Endothelial cell of umbilical vein (primary cell): ENCODE measurements at regions not wholly inside any gene's neighbourhood (a gene's known extent, or its start where the extent isn't known, plus 50 kb on each side); places are given as distances from the start of the nearest gene placed in this dataset.

ENCODE experiments used
- BruUV-seq: library from RNA; stranded (reverse); fragments of 400-500 nt; replicated peaks from 2 replicates; lab custom pipeline; 2021; lab: Mats Ljungman, UMichigan
- CTCF ChIA-PET: fragments of 300-600, 350-600 bp; sonication (Branson Sonifier 250); formaldehyde crosslinking; loops from one replicate; lab custom pipeline; 2021; ENCODE audit warnings: antibody characterized with exemption, inconsistent platforms; lab: Charles Lee
- POLR2A ChIA-PET: fragments of 300-600, 350-600 bp; sonication (Branson Sonifier 250); formaldehyde crosslinking; loops from one replicate; lab custom pipeline; 2021; ENCODE audit warnings: antibody characterized with exemption, inconsistent platforms; lab: Charles Lee
- DNase-seq: peaks from one replicate; pipeline ENCODE4 v3.0.0-alpha.2; 2011; ENCODE audit warnings: low read depth, low spot score
- FAIRE-seq: peaks from 2 replicates; lab custom pipeline; 2011; peaks lifted over from hg19 to GRCh38; lab: Jason Lieb, UNC
- H2AFZ ChIP-seq: 2 replicates; pipeline ENCODE4 v1.6.0; 2012; ENCODE audit warnings: low read depth, low read length, control low read depth, inconsistent platforms
- H3K27ac ChIP-seq: 2 replicates; pipeline ENCODE4 v1.5.1; 2011; ENCODE audit warnings: low read depth, mild to moderate bottlenecking, control low read depth, low read length, moderate library complexity; ENCODE audit not compliant: insufficient read depth
- H3K27me3 ChIP-seq, 2 experiments: 2 replicates each; pipeline versions ENCODE4 v1.6.0 to v1.6.1; 2011; ENCODE audit warnings: low read length in 2 of 2, mixed read lengths in 1 of 2; ENCODE audit not compliant: control insufficient read depth in 2 of 2, insufficient read depth in 2 of 2
- H3K36me3 ChIP-seq, 2 experiments: 2 replicates in 1 of 2; 3 replicates in 1 of 2; pipeline ENCODE4 v1.5.1; 2011; ENCODE audit warnings: low read length in 2 of 2, mild to moderate bottlenecking in 1 of 2, moderate library complexity in 1 of 2; ENCODE audit not compliant: control insufficient read depth in 2 of 2, insufficient read depth in 2 of 2; ENCODE audit errors: extremely low read depth in 1 of 2
- H3K4me1 ChIP-seq: 3 replicates; pipeline ENCODE4 v1.5.1; 2011; ENCODE audit warnings: mild to moderate bottlenecking, low read length; ENCODE audit not compliant: control insufficient read depth, insufficient read depth; ENCODE audit errors: extremely low read depth
- H3K4me2 ChIP-seq: 2 replicates; pipeline ENCODE4 v1.6.1; 2011; ENCODE audit warnings: low read length, control low read depth, mixed read lengths; ENCODE audit not compliant: insufficient read depth
- H3K4me3 ChIP-seq, 3 experiments: fragments of 200-600 bp in 1 of 3; sonication (generic), shearing (Covaris generic) in 1 of 3; replicated peaks in 1 of 3; 2 replicates each; pipeline ENCODE4 v1.5.1; 2011 to 2016; ENCODE audit warnings: control low read depth in 3 of 3, low read length in 3 of 3, mild to moderate bottlenecking in 2 of 3, inconsistent platforms in 1 of 3, low read depth in 1 of 3, moderate library complexity in 1 of 3; ENCODE audit not compliant: insufficient read depth in 1 of 3
- H3K79me2 ChIP-seq: 2 replicates; pipeline ENCODE4 v1.6.0; 2012; ENCODE audit warnings: low read length, inconsistent platforms; ENCODE audit not compliant: control insufficient read depth, insufficient read depth
- H3K9ac ChIP-seq: replicated peaks from 2 replicates; pipeline ENCODE3; 2011; ENCODE audit warnings: low read length, control low read depth; ENCODE audit not compliant: insufficient read depth; ENCODE audit errors: extremely low read depth
- H3K9me1 ChIP-seq: replicated peaks from 3 replicates; pipeline ENCODE4 v1.6.0; 2011; ENCODE audit warnings: mild to moderate bottlenecking, low read length; ENCODE audit not compliant: control insufficient read depth, insufficient read depth; ENCODE audit errors: extremely low read depth
- H3K9me3 ChIP-seq: replicated peaks from 2 replicates; pipeline ENCODE4 v1.5.1; 2012; ENCODE audit warnings: low read length, inconsistent platforms; ENCODE audit not compliant: control insufficient read depth, insufficient read depth
- H4K20me1 ChIP-seq: replicated peaks from 2 replicates; pipeline ENCODE3; 2011; ENCODE audit warnings: mild to moderate bottlenecking, low read length; ENCODE audit not compliant: control insufficient read depth, insufficient read depth; ENCODE audit errors: extremely low read depth
- EZH2 ChIP-seq: IDR thresholded peaks from 2 replicates; pipeline ENCODE4 v1.6.1; 2012; ENCODE audit warnings: borderline replicate concordance, low read depth, mild to moderate bottlenecking, moderate library complexity, low read length, inconsistent platforms; ENCODE audit not compliant: severe bottlenecking
- FOS ChIP-seq: IDR thresholded peaks from 2 replicates; pipeline ENCODE4 v1.6.1; 2011; ENCODE audit warnings: mild to moderate bottlenecking, low read length, moderate library complexity, borderline replicate concordance; ENCODE audit not compliant: insufficient read depth
- GATA2 ChIP-seq: IDR thresholded peaks from 2 replicates; pipeline ENCODE4 v1.7.0; 2011; ENCODE audit warnings: low read depth, mild to moderate bottlenecking, moderate library complexity, mixed read lengths, low read length; ENCODE audit not compliant: insufficient read length, insufficient read depth
- JUN ChIP-seq: IDR thresholded peaks from 2 replicates; pipeline ENCODE4 v1.6.1; 2011; ENCODE audit warnings: borderline replicate concordance, low read depth; ENCODE audit not compliant: insufficient read length, insufficient read depth
- MYC ChIP-seq: IDR thresholded peaks from one replicate; pipeline ENCODE4 v1.6.1; 2011; ENCODE audit warnings: mild to moderate bottlenecking, low read depth, low read length
- POLR2A ChIP-seq: IDR thresholded peaks from 2 replicates; pipeline ENCODE4 v1.6.1; 2012; ENCODE audit warnings: low read depth, mild to moderate bottlenecking, control low read depth, low read length
- POLR2AphosphoS5 ChIP-seq: IDR thresholded peaks from 2 replicates; pipeline ENCODE4 v1.6.1; 2012; ENCODE audit warnings: low read depth, mild to moderate bottlenecking, control low read depth, low read length, moderate library complexity; ENCODE audit not compliant: insufficient read depth
- dilution Hi-C: fragments of 300-500 bp; cut with MboI; formaldehyde crosslinking; loops from one replicate; pipeline ENCODE4 v1.15.0; 2019; ENCODE audit warnings: low sequenced_read_pairs; ENCODE audit not compliant: extremely low pct_ligation_motif_present
- intact Hi-C: fragments of 100-400 bp; cut with micrococcal nuclease; formaldehyde crosslinking; loops from one replicate; pipeline ENCODE4 v1.10.0; 2022
- TF ChIP-seq, protein P1 (sequence below), 2 donors: IDR thresholded peaks; 1 replicate in 1 of 2; 2 replicates in 1 of 2; pipeline ENCODE4 v1.5.1; 2011; ENCODE audit warnings: low read length in 2 of 2, mild to moderate bottlenecking in 2 of 2, moderate library complexity in 2 of 2, control low read depth in 1 of 2, inconsistent platforms in 1 of 2, low read depth in 1 of 2; ENCODE audit not compliant: insufficient read depth in 1 of 2; ENCODE audit errors: extremely low read depth in 1 of 2
- TF ChIP-seq, protein P2 (sequence below): IDR thresholded peaks from 2 replicates; pipeline ENCODE4 v1.6.1; 2011; ENCODE audit not compliant: insufficient read depth, insufficient read length

DNA sequence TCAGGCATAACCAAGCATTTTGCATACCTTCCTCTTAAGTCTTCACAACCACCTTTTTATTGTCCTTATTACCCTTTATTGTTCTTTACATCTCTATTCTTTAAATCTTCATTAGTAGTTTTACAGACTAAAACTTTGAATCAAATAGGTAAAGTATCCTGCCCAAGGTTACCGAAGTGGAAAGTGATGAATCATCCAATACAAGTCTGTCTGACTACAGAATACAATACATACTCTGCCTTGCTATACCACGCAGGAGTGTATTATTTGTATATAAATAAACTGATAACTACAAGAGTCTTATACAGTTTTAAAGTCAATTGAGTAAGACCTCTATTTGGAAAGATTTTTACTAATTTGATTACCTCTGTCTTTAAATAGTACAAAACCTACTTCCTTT lies 196.0 kb downstream of the ZEB2 start:
- FAIRE-seq = no peak

DNA sequence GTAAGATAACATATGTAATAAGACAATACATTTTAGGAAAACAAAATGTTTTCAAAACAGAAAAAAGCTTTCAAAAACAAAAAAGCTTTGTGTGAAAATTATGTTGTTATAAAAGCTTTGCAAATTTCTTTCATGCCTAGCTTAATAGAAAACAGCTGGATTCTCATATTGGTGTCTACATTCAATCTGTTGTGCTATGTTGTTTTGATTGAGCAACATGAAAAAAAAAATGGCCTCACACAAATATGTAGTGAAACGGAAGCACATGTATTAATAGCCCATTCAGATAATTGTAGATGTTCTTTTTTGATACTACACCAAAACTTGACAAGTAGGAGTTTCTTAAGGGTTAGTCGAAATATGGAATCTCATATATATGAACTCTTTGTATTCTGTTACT lies 197.5 kb downstream of the ZEB2 start:
- H3K4me3 ChIP-seq = no peak overlapping the region
- peaks cover 5% of the 10 kb centered on the region for H3K79me2 ChIP-seq
- dilution Hi-C loops = no loop called here
- FAIRE-seq (no peak), DNase-seq (no peak)
- no peaks in the 10 kb centered on the region for H3K9me3 ChIP-seq
- intact Hi-C loops = no loop called here
- CTCF ChIA-PET = interaction anchor here (1.2 kb wide), 1 partner anchor 9 kb away, joined by 4 read pairs; no protein-coding TSS in a partner anchor
- H3K4me1 ChIP-seq = peaks cover 12% of the 10 kb centered on the region
- H3K27ac ChIP-seq = no peak overlapping the region
- H3K9ac ChIP-seq = no peak overlapping the region
- POLR2A ChIA-PET = interaction anchor here (0.8 kb wide), 1 partner anchor 353 kb away, joined by 3 read pairs; no protein-coding TSS in a partner anchor
- no peaks in the 10 kb centered on the region for H3K36me3 ChIP-seq
- no TSS peak for BruUV-seq
- no peak overlapping the region for H3K4me2 ChIP-seq
- TF ChIP-seq EZH2 (no peak), GATA2 (no peak), POLR2A (no peak), POLR2AphosphoS5 (no peak), MYC (no peak), FOS (no peak), JUN (no peak)
- TF ChIP-seq, protein P1, sequence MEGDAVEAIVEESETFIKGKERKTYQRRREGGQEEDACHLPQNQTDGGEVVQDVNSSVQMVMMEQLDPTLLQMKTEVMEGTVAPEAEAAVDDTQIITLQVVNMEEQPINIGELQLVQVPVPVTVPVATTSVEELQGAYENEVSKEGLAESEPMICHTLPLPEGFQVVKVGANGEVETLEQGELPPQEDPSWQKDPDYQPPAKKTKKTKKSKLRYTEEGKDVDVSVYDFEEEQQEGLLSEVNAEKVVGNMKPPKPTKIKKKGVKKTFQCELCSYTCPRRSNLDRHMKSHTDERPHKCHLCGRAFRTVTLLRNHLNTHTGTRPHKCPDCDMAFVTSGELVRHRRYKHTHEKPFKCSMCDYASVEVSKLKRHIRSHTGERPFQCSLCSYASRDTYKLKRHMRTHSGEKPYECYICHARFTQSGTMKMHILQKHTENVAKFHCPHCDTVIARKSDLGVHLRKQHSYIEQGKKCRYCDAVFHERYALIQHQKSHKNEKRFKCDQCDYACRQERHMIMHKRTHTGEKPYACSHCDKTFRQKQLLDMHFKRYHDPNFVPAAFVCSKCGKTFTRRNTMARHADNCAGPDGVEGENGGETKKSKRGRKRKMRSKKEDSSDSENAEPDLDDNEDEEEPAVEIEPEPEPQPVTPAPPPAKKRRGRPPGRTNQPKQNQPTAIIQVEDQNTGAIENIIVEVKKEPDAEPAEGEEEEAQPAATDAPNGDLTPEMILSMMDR (IDR thresholded peaks at IDR 0.05; ENCODE audit: extremely low read depth in 1 of 2, insufficient read depth in 1 of 2, low read depth in 1 of 2, low read length in 2 of 2) = no peak
- TF ChIP-seq, protein P2, sequence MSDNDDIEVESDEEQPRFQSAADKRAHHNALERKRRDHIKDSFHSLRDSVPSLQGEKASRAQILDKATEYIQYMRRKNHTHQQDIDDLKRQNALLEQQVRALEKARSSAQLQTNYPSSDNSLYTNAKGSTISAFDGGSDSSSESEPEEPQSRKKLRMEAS = no peak
- H3K9me1 ChIP-seq = no peaks in the 10 kb centered on the region
- H2AFZ ChIP-seq = no peak overlapping the region
- no peaks in the 10 kb centered on the region for H3K27me3 ChIP-seq
- H4K20me1 ChIP-seq = no peaks in the 10 kb centered on the region

More for the DNA sequence above, 196.0 kb downstream of the ZEB2 start:
- H3K4me2 ChIP-seq = no peak overlapping the region
- DNase-seq = no peak
- H3K9me1 ChIP-seq = no peaks in the 10 kb centered on the region
- peaks cover 5% of the 10 kb centered on the region for H3K79me2 ChIP-seq
- CTCF ChIA-PET = no interaction called here
- dilution Hi-C loops = no loop called here
- no peak overlapping the region for H3K27ac ChIP-seq
- intact Hi-C loops = no loop called here
- H4K20me1 ChIP-seq = no peaks in the 10 kb centered on the region
- H3K9ac ChIP-seq = no peak overlapping the region
- no peak overlapping the region for H3K4me3 ChIP-seq
- BruUV-seq = no TSS peak
- no peak overlapping the region for H2AFZ ChIP-seq
- H3K27me3 ChIP-seq = no peaks in the 10 kb centered on the region
- no peaks in the 10 kb centered on the region for H3K9me3 ChIP-seq
- H3K36me3 ChIP-seq = no peaks in the 10 kb centered on the region
- POLR2A ChIA-PET = no interaction called here
- peaks cover 12% of the 10 kb centered on the region for H3K4me1 ChIP-seq
- TF ChIP-seq, protein P2 = no peak
- TF ChIP-seq EZH2 (no peak), POLR2A (no peak)
